Endodermal cell (in vitro differentiated cells): ENCODE measurements at regions not wholly inside any gene's neighbourhood (a gene's known extent, or its start where the extent isn't known, plus 50 kb on each side); places are given as distances from the start of the nearest gene placed in this dataset.

ENCODE experiments used
- DNase-seq: peaks from one replicate; pipeline ENCODE4 v3.0.0-alpha.2; 2017
- H3K27ac ChIP-seq: 2 replicates; pipeline ENCODE4 v1.5.1; 2013; ENCODE audit warnings: mild to moderate bottlenecking, low read depth, low read length, moderate library complexity
- H3K27me3 ChIP-seq: 2 replicates; pipeline ENCODE4 v1.6.1; 2013; ENCODE audit warnings: mild to moderate bottlenecking, low read length, moderate library complexity; ENCODE audit not compliant: insufficient read depth, control insufficient read depth, poor library complexity, severe bottlenecking
- H3K36me3 ChIP-seq: 2 replicates; pipeline ENCODE4 v1.7.0; 2013; ENCODE audit warnings: mild to moderate bottlenecking, low read length, moderate library complexity; ENCODE audit not compliant: control insufficient read depth, insufficient read depth
- H3K4me1 ChIP-seq: one replicate; pipeline ENCODE4 v1.7.0; 2013; ENCODE audit warnings: low read length; ENCODE audit not compliant: control insufficient read depth, insufficient read depth
- H3K4me3 ChIP-seq: 2 replicates; pipeline ENCODE4 v1.5.1; 2013; ENCODE audit warnings: mild to moderate bottlenecking, low read length, moderate library complexity
- H3K9ac ChIP-seq: 2 replicates; pipeline ENCODE4 v1.6.1; 2013; ENCODE audit warnings: mild to moderate bottlenecking, low read length, moderate library complexity; ENCODE audit not compliant: poor library complexity, severe bottlenecking; ENCODE audit errors: extremely low read depth
- H3K9me3 ChIP-seq: 2 replicates; pipeline ENCODE4 v1.6.1; 2013; ENCODE audit warnings: mild to moderate bottlenecking, low read length, moderate library complexity; ENCODE audit not compliant: control insufficient read depth
- H3K27ac Mint-ChIP-seq: 2 replicates; pipeline ENCODE4 v1.8.0; 2020; ENCODE audit warnings: mixed read lengths
- H3K27me3 Mint-ChIP-seq: 2 replicates; pipeline ENCODE4 v1.8.0; 2021; ENCODE audit warnings: mild to moderate bottlenecking, mixed read lengths; ENCODE audit not compliant: insufficient read depth
- H3K36me3 Mint-ChIP-seq: 2 replicates; pipeline ENCODE4 v1.8.0; 2020; ENCODE audit warnings: low read depth, mixed read lengths
- H3K4me1 Mint-ChIP-seq: 2 replicates; pipeline ENCODE4 v1.8.0; 2020; ENCODE audit warnings: mixed read lengths
- H3K4me3 Mint-ChIP-seq: 2 replicates; pipeline ENCODE4 v1.8.0; 2020; ENCODE audit warnings: mild to moderate bottlenecking, moderate library complexity, mixed read lengths
- H3K9me3 Mint-ChIP-seq: 2 replicates; pipeline ENCODE4 v1.8.0; 2020; ENCODE audit warnings: mild to moderate bottlenecking, mixed read lengths
- CTCF ChIP-seq: fragments of 200-600 bp; sonication (generic); conservative IDR thresholded peaks from 2 replicates; pipeline ENCODE4 v1.5.0; 2021; ENCODE audit warnings: antibody characterized with exemption, mild to moderate bottlenecking
- WGBS, 2 experiments: methylation state at CpG; one replicate each; pipeline versions ENCODE4 v1.1.5 to v1.1.7; 2013; ENCODE audit warnings: missing lambda C conversion rate in 2 of 2, mixed read lengths in 1 of 2; ENCODE audit not compliant: insufficient coverage in 1 of 2, insufficient read length in 1 of 2; 5-methylcytosine and 5-hydroxymethylcytosine counted together

- no peaks in the 10 kb centered on the region for H3K36me3 Mint-ChIP-seq
- H3K27me3 Mint-ChIP-seq: no peaks in the 10 kb centered on the region
- Histone ChIP-seq H3K9ac (no peak overlapping the region), H3K4me1 (no peaks in the 10 kb centered on the region), H3K36me3 (no peaks in the 10 kb centered on the region), H3K4me3 (no peak overlapping the region), H3K27ac (no peak overlapping the region), H3K27me3 (no peaks in the 10 kb centered on the region), H3K9me3 (peaks cover 17% of the 10 kb centered on the region)
- no peak overlapping the region for H3K27ac Mint-ChIP-seq
- H3K9me3 Mint-ChIP-seq: peaks cover 5% of the 10 kb centered on the region
- H3K4me3 Mint-ChIP-seq: no peak overlapping the region
- H3K4me1 Mint-ChIP-seq: peaks cover 6% of the 10 kb centered on the region
- no peak for DNase-seq
- no peak for TF ChIP-seq CTCF
Measured at GRCh38 chr5:63573380-63573779, 388.9 kb downstream of the HTR1A start.

- Mint-ChIP-seq H3K27ac (no peak overlapping the region), H3K9me3 (peaks cover 4% of the 10 kb centered on the region), H3K4me3 (no peak overlapping the region), H3K4me1 (peaks cover 7% of the 10 kb centered on the region), H3K27me3 (no peaks in the 10 kb centered on the region), H3K36me3 (no peaks in the 10 kb centered on the region)
- Histone ChIP-seq H3K4me1 (no peaks in the 10 kb centered on the region), H3K9me3 (peaks cover 17% of the 10 kb centered on the region), H3K27me3 (no peaks in the 10 kb centered on the region), H3K9ac (no peak overlapping the region), H3K4me3 (no peak overlapping the region), H3K36me3 (no peaks in the 10 kb centered on the region), H3K27ac (no peak overlapping the region)
- no peak for TF ChIP-seq CTCF
- DNase-seq: no peak
- WGBS, 2 experiments: 100% methylated on average over 1 of the region's 1 CpG; no CpG with 5 or more reads in 1 of the 2 experiments
Measured at GRCh38 chr5:63572740-63573139, 389.5 kb downstream of the HTR1A start.

- DNase-seq: peak; percentile 78
- H3K27me3 ChIP-seq: no peaks in the 10 kb centered on the region
Measured at GRCh38 chr5:63570752-63571151, 391.5 kb downstream of the HTR1A start.

More at GRCh38 chr5:63570752-63571151, 391.5 kb downstream of the HTR1A start:
- TF ChIP-seq CTCF: peak; percentile 33
- H3K9ac ChIP-seq: no peak overlapping the region
- no peaks in the 10 kb centered on the region for H3K4me1 ChIP-seq
- H3K4me3 ChIP-seq: peak overlapping the region; percentile 69
- peaks cover 4% of the 10 kb centered on the region for H3K9me3 Mint-ChIP-seq
- H3K9me3 ChIP-seq: peaks cover 29% of the 10 kb centered on the region
- WGBS, 2 experiments: 94 to 97% methylated on average over 11 to 12 of the region's 12 CpGs
- no peaks in the 10 kb centered on the region for H3K27me3 Mint-ChIP-seq
- H3K27ac ChIP-seq: no peak overlapping the region
- no peaks in the 10 kb centered on the region for H3K36me3 ChIP-seq
- no peak overlapping the region for H3K4me3 Mint-ChIP-seq
- peaks cover 8% of the 10 kb centered on the region for H3K4me1 Mint-ChIP-seq
- H3K27ac Mint-ChIP-seq: no peak overlapping the region
- H3K36me3 Mint-ChIP-seq: no peaks in the 10 kb centered on the region
